ENCODE measurements at regions not wholly inside any gene's neighbourhood (a gene's known extent, or its start where the extent isn't known, plus 50 kb on each side); places are given as distances from the start of the nearest gene placed in this dataset.
A peak's percentile ranks its signal among the peaks of the same experiment; 100 is the strongest.
"Not testable (repeated sequence)": the region's sequence is repeated elsewhere in the genome, so short reads cannot be mapped to it uniquely, and the experiment has no call there.

GRCh38 chr4:123217664-123218063, 178.9 kb upstream of the SPRY1 start:
- DNase-seq (ENCODE audit: low spot score), result no peak

DNA sequence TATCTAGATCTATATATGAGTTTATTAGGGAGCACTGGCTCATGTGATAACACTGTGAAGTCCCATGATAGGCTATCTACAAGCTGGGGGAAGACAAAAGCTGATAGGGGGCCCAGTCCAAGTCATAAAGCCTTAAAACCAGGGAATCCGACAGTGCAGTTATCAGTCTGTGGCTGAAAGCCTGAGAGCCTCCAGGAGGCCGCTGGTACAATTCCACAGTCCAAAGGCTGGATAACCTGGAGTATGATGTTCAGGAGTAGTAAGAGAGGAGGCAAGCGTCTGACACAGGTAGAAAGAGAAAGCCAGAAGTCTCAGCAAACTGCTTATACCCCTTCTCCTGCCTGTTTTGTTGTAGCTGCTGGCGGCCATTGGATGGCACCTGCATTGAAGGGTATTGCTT, 177.6 kb upstream of the SPRY1 start:
- DNase-seq (ENCODE audit: low spot score), result no peak

DNA sequence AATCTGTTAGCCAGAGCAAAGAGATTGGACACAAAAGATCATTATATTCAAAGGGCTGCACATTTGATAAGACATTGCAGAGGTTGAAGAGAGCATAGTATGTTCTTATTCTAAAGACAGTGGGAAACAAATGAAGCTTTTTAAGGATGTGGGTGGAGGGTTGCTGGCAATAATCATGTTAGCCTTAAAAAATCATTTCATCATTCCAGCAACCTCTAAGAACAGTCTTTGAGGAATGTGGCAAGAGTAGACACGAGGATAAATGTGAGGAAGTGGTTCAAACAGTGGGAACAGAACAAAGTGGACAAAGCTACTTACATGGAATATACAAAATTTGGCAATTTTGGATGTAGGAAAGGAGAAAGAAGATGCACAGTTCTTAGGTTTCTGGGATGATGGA, 167.3 kb upstream of the SPRY1 start:
- no peak for DNase-seq (ENCODE audit: low spot score)

- no peak for DNase-seq (ENCODE audit: low spot score)
Measured at GRCh38 chr4:123230061-123230460, 166.5 kb upstream of the SPRY1 start.

DNA sequence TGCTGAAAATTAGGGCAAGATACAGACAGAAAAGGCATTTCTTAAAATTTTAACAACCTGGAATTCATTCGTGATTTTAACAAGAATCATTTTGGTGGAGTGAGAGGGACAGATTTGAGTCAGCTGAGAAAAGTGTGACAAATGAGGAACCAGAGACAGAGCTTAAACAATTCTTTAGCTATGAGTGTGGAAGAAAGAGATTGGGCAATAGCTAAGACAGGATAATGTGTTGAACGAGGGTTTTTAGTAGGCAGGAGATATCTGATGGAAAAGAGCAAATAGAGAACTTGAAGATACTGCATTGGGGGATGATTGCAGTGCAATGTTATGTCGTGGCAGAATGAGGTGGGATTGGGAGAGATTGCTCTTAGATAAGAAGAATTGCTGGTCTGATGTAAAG, 164.2 kb upstream of the SPRY1 start:
- DNase-seq (ENCODE audit: low spot score), result no peak

GRCh38 chr4:123233136-123233768, 163.3 kb upstream of the SPRY1 start:
- no peak for DNase-seq (ENCODE audit: low spot score)

GRCh38 chr4:123234955-123235354, 161.6 kb upstream of the SPRY1 start:
- DNase-seq (ENCODE audit: low spot score), result no peak

DNA sequence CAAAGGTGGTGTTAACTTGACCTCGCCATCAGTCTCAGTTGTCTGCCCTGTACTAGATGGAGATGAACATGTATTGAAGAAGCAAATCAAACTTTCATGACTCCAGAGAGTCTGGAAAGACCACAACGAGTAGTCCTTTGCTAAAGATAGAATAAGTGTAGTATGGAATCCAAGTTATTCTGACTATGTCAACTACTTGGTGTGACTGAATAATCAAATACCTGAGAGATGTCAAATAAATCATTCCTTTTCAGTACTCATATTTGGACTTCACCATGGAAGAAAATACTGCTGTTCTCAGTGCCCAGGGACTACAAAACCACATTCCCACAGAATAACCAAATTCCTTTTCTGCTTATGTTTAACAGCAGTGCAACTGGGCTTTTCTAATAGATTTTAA, 161.2 kb upstream of the SPRY1 start:
- peak; percentile 14 for DNase-seq (ENCODE audit: low spot score)

GRCh38 chr4:123236606-123237005, 160.0 kb upstream of the SPRY1 start:
- no peak for DNase-seq (ENCODE audit: low spot score)

GRCh38 chr4:123240286-123240685, 156.3 kb upstream of the SPRY1 start:
- not testable (repeated sequence) for DNase-seq (ENCODE audit: low spot score)

- not testable (repeated sequence) for DNase-seq (ENCODE audit: low spot score)
Measured at GRCh38 chr4:123243220-123243619, 153.4 kb upstream of the SPRY1 start.

GRCh38 chr4:123244137-123244536, 152.5 kb upstream of the SPRY1 start:
- no peak for DNase-seq (ENCODE audit: low spot score)

- no peak for DNase-seq (ENCODE audit: low spot score)
Measured at GRCh38 chr4:123246085-123246484, 150.5 kb upstream of the SPRY1 start.

- no peak for DNase-seq (ENCODE audit: low spot score)
Measured at GRCh38 chr4:123248085-123248659, 148.4 kb upstream of the SPRY1 start.

- DNase-seq (ENCODE audit: low spot score), result no peak
Measured at GRCh38 chr4:123249821-123250220, 146.8 kb upstream of the SPRY1 start.

GRCh38 chr4:123250843-123251242, 145.8 kb upstream of the SPRY1 start:
- DNase-seq (ENCODE audit: low spot score), result no peak

DNA sequence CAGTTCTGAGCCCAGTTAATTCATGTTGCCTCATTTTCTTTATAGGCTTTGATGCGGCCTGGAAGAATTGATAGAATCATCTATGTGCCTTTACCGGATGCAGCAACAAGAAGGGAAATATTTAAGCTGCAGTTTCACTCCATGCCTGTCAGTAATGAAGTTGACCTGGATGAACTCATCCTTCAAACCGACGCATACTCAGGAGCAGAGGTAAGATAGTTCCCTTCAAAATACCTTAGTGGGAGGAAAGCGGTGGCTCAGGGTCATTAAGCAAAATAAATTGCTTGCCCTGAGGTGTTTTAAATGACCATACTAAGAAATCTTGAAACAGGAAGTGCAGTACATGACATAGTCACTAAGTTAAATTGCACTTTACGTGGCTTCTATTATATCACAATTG, 140.6 kb upstream of the SPRY1 start:
- no peak for DNase-seq (ENCODE audit: low spot score)

GRCh38 chr4:123256901-123257300, 139.7 kb upstream of the SPRY1 start:
- no peak for DNase-seq (ENCODE audit: low spot score)

DNA sequence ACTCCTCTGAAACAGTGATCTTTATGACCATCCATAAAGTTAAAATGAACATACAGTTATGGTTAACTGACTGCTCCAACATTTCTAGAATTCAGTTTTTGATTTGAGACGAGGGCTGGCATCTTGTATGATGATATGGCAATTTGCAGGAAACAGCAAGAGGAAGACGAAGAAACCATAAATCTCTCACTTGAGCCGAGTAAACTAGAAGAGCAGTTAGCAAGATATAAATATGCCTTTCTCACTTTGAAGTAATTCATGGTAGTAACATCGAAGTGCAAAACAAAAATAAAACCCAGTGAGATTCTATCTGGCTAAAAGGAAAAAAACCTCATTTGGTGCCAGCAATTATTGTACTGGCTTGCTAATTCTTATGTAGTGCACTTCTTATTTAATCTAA, 139.0 kb upstream of the SPRY1 start:
- no peak for DNase-seq (ENCODE audit: low spot score)

DNA sequence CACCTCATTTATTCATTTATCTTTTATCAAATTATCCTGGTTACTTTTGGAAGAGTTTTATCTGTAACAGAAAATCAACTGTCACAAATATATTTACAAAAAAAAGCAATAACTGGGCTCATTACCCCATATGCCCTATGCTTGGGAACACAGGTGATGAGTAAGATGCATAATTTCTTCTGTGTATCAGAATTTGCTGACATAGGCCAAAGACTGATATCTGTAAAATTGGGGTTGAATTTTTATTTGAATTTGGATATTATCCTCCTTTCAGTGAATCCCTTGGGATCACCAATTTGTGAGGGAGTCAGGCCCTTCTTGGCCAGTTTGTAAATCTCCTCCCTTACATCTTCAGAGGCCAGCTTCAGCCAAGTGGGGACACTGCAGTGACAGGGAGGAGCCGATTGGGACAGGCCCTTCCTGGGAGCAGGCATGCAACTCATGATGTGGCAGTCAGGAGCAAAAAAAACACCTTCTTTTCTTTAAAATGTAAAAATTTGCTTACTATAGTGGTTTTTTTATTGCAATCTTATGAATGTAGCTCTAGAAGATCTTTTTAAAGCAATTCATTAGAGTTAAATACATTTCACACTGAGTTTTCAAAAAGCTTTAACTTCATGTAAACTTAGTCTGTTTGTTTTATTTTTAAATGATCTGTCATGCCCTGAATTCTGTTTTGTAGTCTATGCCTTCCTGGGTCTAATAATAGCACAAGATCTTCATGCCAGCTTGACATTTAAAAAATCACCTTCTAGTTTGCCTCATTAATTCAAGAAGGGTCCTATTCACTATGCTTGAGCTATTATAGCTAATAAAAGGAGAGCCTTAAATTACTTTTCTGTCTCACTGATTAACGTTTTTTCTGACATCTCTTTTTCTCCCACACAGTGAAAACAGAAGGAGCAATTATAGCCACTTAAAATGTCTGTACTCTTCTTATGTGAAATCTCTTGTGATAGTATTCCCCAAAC, 136.6 kb upstream of the SPRY1 start:
- no peak for DNase-seq (ENCODE audit: low spot score)

- no peak for DNase-seq (ENCODE audit: low spot score)
Measured at GRCh38 chr4:123260653-123261052, 135.9 kb upstream of the SPRY1 start.

- no peak for DNase-seq (ENCODE audit: low spot score)
Measured at GRCh38 chr4:123262080-123262479, 134.5 kb upstream of the SPRY1 start.

DNA sequence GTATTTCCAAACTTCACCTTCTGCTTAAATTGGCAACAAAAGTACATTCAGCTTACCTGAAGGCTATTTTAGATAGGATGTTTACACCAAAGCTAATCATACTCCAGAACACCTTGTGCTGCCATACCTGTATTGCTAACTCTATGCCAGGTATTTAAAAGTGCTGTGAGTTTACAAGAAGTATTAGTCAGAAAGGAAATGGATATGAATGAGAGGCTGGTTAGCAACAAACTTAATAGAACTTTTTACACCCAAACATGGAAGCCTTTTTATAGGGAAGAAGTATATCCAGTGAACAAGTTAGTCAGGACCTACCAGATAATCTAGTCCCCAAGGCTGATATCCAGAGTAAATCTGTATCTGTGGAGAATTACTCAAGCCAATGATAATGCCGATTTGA, 131.2 kb upstream of the SPRY1 start:
- DNase-seq (ENCODE audit: low spot score), result no peak
